ENCODE measurements at regions not wholly inside any gene's neighbourhood (a gene's known extent, or its start where the extent isn't known, plus 50 kb on each side); places are given as distances from the start of the nearest gene placed in this dataset.

DNA sequence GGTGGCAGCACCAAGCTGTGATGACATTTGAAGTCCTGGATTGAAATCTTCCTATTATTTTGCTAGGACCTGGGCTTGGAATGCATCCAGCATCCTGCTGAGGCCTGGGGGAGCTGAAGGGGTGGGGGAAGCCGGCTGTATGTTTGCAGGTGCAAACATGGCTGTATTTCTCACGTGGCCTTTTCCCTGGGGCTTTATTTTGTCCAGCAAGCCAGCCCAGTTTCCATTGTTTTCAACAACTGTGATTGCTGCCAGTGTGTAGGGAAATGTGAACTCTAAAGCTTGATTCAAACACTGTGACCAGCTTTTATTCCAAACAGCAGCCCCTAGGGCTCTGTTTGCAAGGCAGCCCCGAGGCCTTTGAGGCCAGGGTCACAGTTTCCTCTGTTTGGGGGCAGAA, 683.0 kb downstream of the DHX35 start:
- Histone ChIP-seq H3K79me2 (ENCODE audit: control insufficient read depth in 1 of 2, insufficient read depth in 2 of 2, low read length in 2 of 2) (no peaks in the 10 kb centered on the region), H2BK20ac (ENCODE audit: low read length) (no peak overlapping the region), H3K4ac (replicated peaks; ENCODE audit: insufficient read length, low read depth, low read length) (no peak overlapping the region), H3K14ac (ENCODE audit: insufficient read length) (no peak overlapping the region), H3K79me1 (ENCODE audit: low read depth, low read length) (no peaks in the 10 kb centered on the region), H3K18ac (ENCODE audit: extremely low read depth, low read length) (no peak overlapping the region), H4K8ac (ENCODE audit: extremely low read depth, insufficient read depth, low read length) (no peak overlapping the region; the same call in 1 of the 2 replicates), H2AK5ac (ENCODE audit: low read depth, low read length) (no peak overlapping the region), H3K9ac (replicated peaks in 1 of 4; ENCODE audit: extremely low read depth in 1 of 4, low read depth in 3 of 4, low read length in 3 of 4) (no peak overlapping the region), H3K9me3 (ENCODE audit: insufficient read depth in 2 of 2, low read depth in 1 of 2, low read length in 1 of 2) (no peaks in the 10 kb centered on the region), H2BK12ac (ENCODE audit: low read depth, low read length) (no peak overlapping the region), H4K20me1 (replicated peaks in 1 of 2; ENCODE audit: control insufficient read depth in 1 of 2, insufficient read depth in 2 of 2, low read length in 2 of 2) (no peaks in the 10 kb centered on the region), H2AFZ (ENCODE audit: low read length) (peak overlapping the region; percentile 21; the same call in 1 of the 2 replicates), H3K27me3 (replicated peaks in 1 of 4; ENCODE audit: control insufficient read depth in 3 of 4, extremely low read depth in 1 of 4, insufficient read depth in 3 of 4, low read length in 3 of 4) (no peaks in the 10 kb centered on the region), H3K23ac (ENCODE audit: insufficient read length) (no peak overlapping the region), H3K4me2 (ENCODE audit: insufficient read depth in 1 of 2, low read depth in 2 of 2, low read length in 2 of 2) (no peak overlapping the region), H3K4me1 (replicated peaks in 1 of 4; ENCODE audit: control insufficient read depth in 3 of 4, insufficient read depth in 4 of 4, low read length in 3 of 4) (peaks cover 0 to 5% (median 0%) of the 10 kb centered on the region in 4 experiments; a peak in 1 of 7 replicates), H3K4me3 (ENCODE audit: extremely low read depth in 1 of 4, insufficient read depth in 2 of 4, low read depth in 3 of 4, low read length in 4 of 4) (no peak overlapping the region), H3K56ac (replicated peaks; ENCODE audit: insufficient read length, low read depth, low read length) (no peak overlapping the region), H4K5ac (ENCODE audit: insufficient read length, low read depth, low read length) (no peak overlapping the region), H3K27ac (ENCODE audit: low read depth, low read length) (no peak overlapping the region), H2BK120ac (replicated peaks; ENCODE audit: low read depth, low read length) (no peak overlapping the region), H3K36me3 (ENCODE audit: control insufficient read depth in 2 of 4, insufficient read depth in 4 of 4, low read length in 3 of 4) (no peaks in the 10 kb centered on the region), H3K23me2 (ENCODE audit: low read depth, low read length) (no peaks in the 10 kb centered on the region), H4K91ac (replicated peaks; ENCODE audit: insufficient read length, low read length) (no peak overlapping the region), H2BK15ac (ENCODE audit: low read length) (no peak overlapping the region), H2BK5ac (ENCODE audit: low read depth, low read length) (no peak overlapping the region)
- ChIA-PET CTCF (ENCODE audit: partially characterized antibody) (interaction anchor here (0.6 to 1.8 kb wide), 2 partner anchors 14 to 227 kb away, joined by 3 to 5 read pairs; no protein-coding TSS in a partner anchor), POLR2A (ENCODE audit: partially characterized antibody) (no interaction called here)
- FAIRE-seq = no peak
- WGBS, 2 experiments (ENCODE audit: extremely low coverage in 1 of 2, insufficient coverage in 1 of 2, insufficient read length in 1 of 2, insufficient replicate concordance in 2 of 2, low coverage in 1 of 2, low lambda C conversion rate in 2 of 2, missing lambda C conversion rate in 1 of 2) = 83% methylated on average over 3 of the region's 3 CpGs; no CpG with 5 or more reads in 1 of the 2 experiments
- no peak for DNase-seq (ENCODE audit: low read depth in 1 of 2, low spot score in 2 of 2)
- TF ChIP-seq HDAC2 (IDR thresholded peaks at IDR 0.05; ENCODE audit: borderline replicate concordance in 1 of 2, low read depth in 2 of 2, low read length in 2 of 2) (no peak), ZNF274 (IDR thresholded peaks at IDR 0.05; ENCODE audit: borderline replicate concordance, extremely low read depth, low read length) (no peak), BRCA1 (IDR thresholded peaks at IDR 0.05; ENCODE audit: low read depth, low read length) (no peak), CHD1 (IDR thresholded peaks at IDR 0.05; ENCODE audit: low read depth, low read length) (no peak), HDAC6 (IDR thresholded peaks at IDR 0.05; ENCODE audit: low read depth, low read length) (no peak), CBX5 (IDR thresholded peaks at IDR 0.05; ENCODE audit: low read depth, low read length) (no peak)
